HCT116 (cell line): ENCODE measurements at regions not wholly inside any gene's neighbourhood (a gene's known extent, or its start where the extent isn't known, plus 50 kb on each side); places are given as distances from the start of the nearest gene placed in this dataset.

Source experiments
- ATAC-seq: fragments of 200-7000 bp; cut with Tn5 transposase; 2 replicates; pipeline ENCODE4 v1.9.1; 2020; ENCODE audit warnings: mild to moderate bottlenecking, moderate library complexity
- BruUV-seq: library from RNA; stranded (reverse); fragments of 400-500 nt; replicated peaks from 2 replicates; lab custom pipeline; 2021; lab: Mats Ljungman, UMichigan
- CTCF ChIA-PET: fragments of 300-600 bp; sonication (Branson Sonifier 250); formaldehyde crosslinking; loops from one replicate; lab custom pipeline; 2021; ENCODE audit warnings: antibody characterized with exemption; lab: Charles Lee
- POLR2A ChIA-PET: fragments of 300-600, 350-600 bp; sonication (Branson Sonifier 250); formaldehyde crosslinking; loops from one replicate; lab custom pipeline; 2021; ENCODE audit warnings: antibody characterized with exemption; lab: Charles Lee
- RAD21 ChIA-PET, 2 experiments: fragments of 300-600 bp; sonication (Branson Sonifier 250); formaldehyde crosslinking; loops; one replicate each; lab custom pipeline; 2023; ENCODE audit warnings: low total read pairs in 2 of 2; ENCODE audit not compliant: uncharacterized antibody in 2 of 2, unreplicated experiment in 2 of 2, low non-redundant PET in 1 of 2; lab: Charles Lee
- DNase-seq: peaks from one replicate; pipeline ENCODE4 v3.0.0-alpha.2; 2010; ENCODE audit warnings: low read depth, low spot score
- H2AFZ ChIP-seq: fragments of 200-600 bp; shearing (Covaris generic), sonication (generic); 2 replicates; pipeline ENCODE4 v1.6.1; 2017; ENCODE audit warnings: low read depth, mixed run types, mixed read lengths, antibody characterized with exemption, low read length; ENCODE audit not compliant: poor library complexity, severe bottlenecking
- H3K27ac ChIP-seq: 2 replicates; pipeline ENCODE4 v1.5.1; 2012; ENCODE audit warnings: low read depth, low read length
- H3K27me3 ChIP-seq: fragments of 200-600 bp; sonication (generic); 2 replicates; pipeline ENCODE4 v1.6.1; 2016; ENCODE audit warnings: mixed run types, low read length, mixed read lengths; ENCODE audit not compliant: insufficient read depth
- H3K36me3 ChIP-seq, 2 experiments: fragments of 200-500 bp in 1 of 2; fragments of 200-600 bp in 1 of 2; sonication (Bioruptor generic) in 1 of 2; sonication (generic) in 1 of 2; 2 replicates each; pipeline versions ENCODE4 v1.5.1 to v1.6.1; 2014 to 2016; ENCODE audit warnings: low read length in 2 of 2, inconsistent platforms in 1 of 2, mixed read lengths in 1 of 2, mixed run types in 1 of 2; ENCODE audit not compliant: insufficient read depth in 2 of 2, control insufficient read depth in 1 of 2
- H3K4me1 ChIP-seq, 2 experiments: fragments of 200-600 bp in 1 of 2; sonication (generic) in 1 of 2; 2 replicates each; pipeline versions ENCODE4 v1.5.1 to v1.6.1; 2012 to 2017; ENCODE audit warnings: low read length in 2 of 2, inconsistent platforms in 1 of 2, mild to moderate bottlenecking in 1 of 2, mixed read lengths in 1 of 2, mixed run types in 1 of 2, moderate library complexity in 1 of 2; ENCODE audit not compliant: insufficient read depth in 2 of 2, control insufficient read depth in 1 of 2
- H3K4me2 ChIP-seq: fragments of 200-600 bp; sonication (generic); 2 replicates; pipeline ENCODE4 v1.6.1; 2017; ENCODE audit warnings: mixed run types, low read length, mixed read lengths
- H3K4me3 ChIP-seq, 2 experiments: fragments of 200-600 bp in 1 of 2; sonication (generic) in 1 of 2; replicated peaks in 1 of 2; 2 replicates each; pipeline ENCODE4 v1.5.1; 2011 to 2016; ENCODE audit warnings: low read length in 2 of 2, control low read depth in 1 of 2, low read depth in 1 of 2, mild to moderate bottlenecking in 1 of 2, mixed read lengths in 1 of 2, mixed run types in 1 of 2
- H3K79me2 ChIP-seq: fragments of 200-600 bp; sonication (generic); 2 replicates; pipeline ENCODE4 v1.6.1; 2017; ENCODE audit warnings: mild to moderate bottlenecking, mixed run types, low read length, moderate library complexity, mixed read lengths; ENCODE audit not compliant: insufficient read depth
- H3K9ac ChIP-seq: fragments of 200-600 bp; sonication (generic); 2 replicates; pipeline ENCODE4 v1.6.1; 2016; ENCODE audit warnings: low read length, mixed read lengths
- H3K9me2 ChIP-seq: fragments of 200-600 bp; sonication (generic), shearing (Covaris generic); 2 replicates; pipeline ENCODE4 v1.6.1; 2017; ENCODE audit warnings: mixed run types, mild to moderate bottlenecking, moderate library complexity; ENCODE audit not compliant: insufficient read depth
- H3K9me3 ChIP-seq, 2 experiments: fragments of 200-500 bp in 1 of 2; fragments of 200-600 bp in 1 of 2; sonication (Bioruptor generic) in 1 of 2; sonication (generic) in 1 of 2; 2 replicates each; pipeline ENCODE4 v1.6.1; 2014 to 2017; ENCODE audit warnings: low read length in 2 of 2, mixed read lengths in 2 of 2, inconsistent platforms in 1 of 2, low read depth in 1 of 2, mild to moderate bottlenecking in 1 of 2, mixed run types in 1 of 2, moderate library complexity in 1 of 2; ENCODE audit not compliant: control insufficient read depth in 1 of 2, insufficient read depth in 1 of 2
- H4K20me1 ChIP-seq: fragments of 200-600 bp; sonication (generic), shearing (Covaris generic); 2 replicates; pipeline ENCODE4 v1.6.1; 2017; ENCODE audit warnings: mixed run types, mild to moderate bottlenecking, moderate library complexity; ENCODE audit not compliant: insufficient read depth
- CBX3 ChIP-seq: IDR thresholded peaks from 2 replicates; pipeline ENCODE4 v1.6.1; 2012; ENCODE audit warnings: low read depth
- CEBPB ChIP-seq: IDR thresholded peaks from 2 replicates; pipeline ENCODE4 v1.6.1; 2012; ENCODE audit warnings: low read depth
- CTCF ChIP-seq, 3 experiments: fragments of 200-600 bp in 1 of 3; sonication (generic) in 1 of 3; IDR thresholded peaks in 2 of 3; conservative IDR thresholded peaks in 1 of 3; 2 replicates each; pipeline ENCODE4 v1.5.1; 2012 to 2017; ENCODE audit warnings: low read depth in 2 of 3, low read length in 2 of 3, antibody characterized with exemption in 1 of 3, borderline replicate concordance in 1 of 3, control low read depth in 1 of 3, mild to moderate bottlenecking in 1 of 3, mixed read lengths in 1 of 3, mixed run types in 1 of 3, moderate library complexity in 1 of 3; ENCODE audit not compliant: insufficient read depth in 1 of 3
- EGR1 ChIP-seq: IDR thresholded peaks from 2 replicates; pipeline ENCODE4 v1.6.1; 2012; ENCODE audit warnings: low read depth
- ELF1 ChIP-seq: IDR thresholded peaks from 2 replicates; pipeline ENCODE4 v1.6.1; 2012; ENCODE audit warnings: low read depth, borderline replicate concordance
- FOSL1 ChIP-seq: IDR thresholded peaks from 2 replicates; pipeline ENCODE4 v1.6.1; 2012; ENCODE audit warnings: low read depth
- JUND ChIP-seq: IDR thresholded peaks from 2 replicates; pipeline ENCODE4 v1.6.1; 2012
- RAD21 ChIP-seq: IDR thresholded peaks from 2 replicates; pipeline ENCODE4 v1.6.1; 2012; ENCODE audit warnings: low read depth, mild to moderate bottlenecking
- REST ChIP-seq: IDR thresholded peaks from 2 replicates; pipeline ENCODE4 v1.6.1; 2012; ENCODE audit warnings: low read depth
- SIN3A ChIP-seq: IDR thresholded peaks from 2 replicates; pipeline ENCODE4 v1.6.1; 2012; ENCODE audit warnings: low read depth
- YY1 ChIP-seq: IDR thresholded peaks from 2 replicates; pipeline ENCODE4 v1.6.1; 2011; ENCODE audit warnings: low read length, low read depth, moderate library complexity, mild to moderate bottlenecking; ENCODE audit not compliant: insufficient replicate concordance; ENCODE audit errors: extremely low read depth
- ZFX ChIP-seq: fragments of 450-650 bp; IDR thresholded peaks from 2 replicates; pipeline ENCODE4 v1.6.1; 2017
- ZNF274 ChIP-seq: fragments of 200-500 bp; sonication (Bioruptor generic); IDR thresholded peaks from 2 replicates; pipeline ENCODE4 v1.6.1; 2014; ENCODE audit warnings: mild to moderate bottlenecking, low read depth, low read length, inconsistent platforms
- intact Hi-C: fragments of 100-400 bp; cut with micrococcal nuclease; formaldehyde crosslinking; loops from 2 replicates; pipeline ENCODE4 v1.10.0; 2022
- TF ChIP-seq, protein P1 (sequence below): IDR thresholded peaks from 2 replicates; pipeline ENCODE4 v1.6.1; 2012

- intact Hi-C loops, result no loop called here
- Histone ChIP-seq H2AFZ (no peak overlapping the region), H3K4me2 (no peak overlapping the region)
- DNase-seq, result no peak
- CTCF ChIA-PET, result no interaction called here
- TF ChIP-seq RAD21, result no peak
- no peak for TF ChIP-seq FOSL1
- TF ChIP-seq, protein P1, sequence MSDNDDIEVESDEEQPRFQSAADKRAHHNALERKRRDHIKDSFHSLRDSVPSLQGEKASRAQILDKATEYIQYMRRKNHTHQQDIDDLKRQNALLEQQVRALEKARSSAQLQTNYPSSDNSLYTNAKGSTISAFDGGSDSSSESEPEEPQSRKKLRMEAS, result no peak
- TF ChIP-seq ZNF274, result no peak
- TF ChIP-seq CTCF (IDR thresholded peaks at IDR 0.05 in 2 of 3, conservative IDR thresholded peaks at IDR 0.05 in 1 of 3; ENCODE audit: borderline replicate concordance in 1 of 3, insufficient read depth in 1 of 3, low read depth in 2 of 3, low read length in 2 of 3), result no peak
- no peak for TF ChIP-seq CBX3
- no peak for TF ChIP-seq CEBPB
- no peak for TF ChIP-seq ZFX
- no peak for TF ChIP-seq JUND
- no peak for TF ChIP-seq ELF1
- TF ChIP-seq SIN3A, result no peak
- no peak for TF ChIP-seq YY1
- no peak for TF ChIP-seq REST
- TF ChIP-seq EGR1, result no peak
- TF ChIP-seq, all 23 proteins: peak for 0
- ATAC-seq, result no peak
- H3K9me2 ChIP-seq, result no peaks in the 10 kb centered on the region
- ChIA-PET POLR2A (no interaction called here), RAD21 (no interaction called here)
- H3K9me3 ChIP-seq, result no peaks in the 10 kb centered on the region
- peaks cover 17% of the 10 kb centered on the region; the same call in 1 of the 2 replicates for H3K27me3 ChIP-seq
- H3K4me3 ChIP-seq, result no peak overlapping the region
- no peaks in the 10 kb centered on the region for H3K4me1 ChIP-seq
- no peak overlapping the region for H3K27ac ChIP-seq
- no peaks in the 10 kb centered on the region for H3K36me3 ChIP-seq
- BruUV-seq, result no TSS peak
- no peaks in the 10 kb centered on the region for H3K79me2 ChIP-seq
- no peaks in the 10 kb centered on the region for H4K20me1 ChIP-seq
- H3K9ac ChIP-seq, result no peak overlapping the region
Measured at GRCh38 chr16:50961952-50962351, 189.1 kb downstream of the SALL1 start.
